K562 (cell line): ENCODE measurements at regions not wholly inside any gene's neighbourhood (a gene's known extent, or its start where the extent isn't known, plus 50 kb on each side); places are given as distances from the start of the nearest gene placed in this dataset.

ENCODE experiments used
- ATAC-seq: fragments of 200-7000 bp; cut with Tn5 transposase; 3 replicates; pipeline ENCODE4 v1.9.1; 2020; ENCODE audit warnings: moderate library complexity
- BruUV-seq: library from RNA; stranded (reverse); fragments of 400-500 nt; replicated peaks from 2 replicates; lab custom pipeline; 2021; lab: Mats Ljungman, UMichigan
- CTCF ChIA-PET: fragments of 300-600 bp; formaldehyde crosslinking; extraction: SDS; loops from one replicate; lab custom pipeline; 2021; ENCODE audit warnings: low intra/inter-chr PET ratio; lab: Yijun Ruan, JAX
- POLR2A ChIA-PET: fragments of 300-600, 350-650 bp; sonication (Branson Sonifier 250); formaldehyde crosslinking; extraction: SDS; loops from one replicate; lab custom pipeline; 2021; ENCODE audit warnings: antibody characterized with exemption, inconsistent platforms; lab: Yijun Ruan, JAX
- DNase-seq, 4 experiments: peaks; one replicate each; pipeline versions ENCODE4 v3.0.0 to v3.0.0-alpha.2; 2011 to 2018; ENCODE audit warnings: low spot score in 3 of 4, mixed read lengths in 3 of 4; ENCODE audit errors: extremely low read depth in 1 of 4
- FAIRE-seq: peaks from 2 replicates; lab custom pipeline; 2011; peaks lifted over from hg19 to GRCh38; lab: Jason Lieb, UNC
- H2AFZ ChIP-seq: 2 replicates; pipeline ENCODE4 v1.6.0; 2011; ENCODE audit warnings: low read depth, low read length, control low read depth, inconsistent platforms
- H3K27ac ChIP-seq: fragments of 200-600 bp; 3 replicates; pipeline ENCODE4 v1.8.0; 2011; ENCODE audit warnings: low read depth, mild to moderate bottlenecking, control low read depth, inconsistent platforms, low read length, moderate library complexity, mixed read lengths; ENCODE audit errors: extremely low read depth
- H3K27me3 ChIP-seq, 2 experiments: fragments of 300-600 bp in 1 of 2; 2 replicates in 1 of 2; 3 replicates in 1 of 2; pipeline versions ENCODE4 v1.6.0 to v1.8.0; 2011; ENCODE audit warnings: inconsistent platforms in 2 of 2, low read length in 2 of 2, mild to moderate bottlenecking in 1 of 2, mixed read lengths in 1 of 2, moderate library complexity in 1 of 2; ENCODE audit not compliant: control insufficient read depth in 2 of 2, insufficient read depth in 2 of 2
- H3K36me3 ChIP-seq: fragments of 300-600 bp; 3 replicates; pipeline ENCODE4 v1.8.0; 2011; ENCODE audit warnings: mild to moderate bottlenecking, low read length, inconsistent platforms; ENCODE audit not compliant: control insufficient read depth, insufficient read depth
- H3K4me1 ChIP-seq, 2 experiments: fragments of 200-600 bp in 1 of 2; replicated peaks in 1 of 2; 2 replicates in 1 of 2; 3 replicates in 1 of 2; pipeline versions ENCODE4 v1.5.1 to v1.8.0; 2011; ENCODE audit warnings: inconsistent platforms in 2 of 2, low read length in 2 of 2, mild to moderate bottlenecking in 1 of 2, mixed read lengths in 1 of 2, moderate library complexity in 1 of 2; ENCODE audit not compliant: control insufficient read depth in 2 of 2, insufficient read depth in 2 of 2
- H3K4me2 ChIP-seq: 2 replicates; pipeline ENCODE4 v1.6.1; 2011; ENCODE audit warnings: low read length, control low read depth, inconsistent platforms, mixed read lengths; ENCODE audit not compliant: insufficient read depth
- H3K4me3 ChIP-seq: fragments of 200-600 bp; sonication (generic), shearing (Covaris generic); 2 replicates; pipeline ENCODE4 v1.5.1; 2016; ENCODE audit warnings: control low read depth, inconsistent platforms
- H3K79me2 ChIP-seq: fragments of 200-600 bp; 3 replicates; pipeline ENCODE4 v1.8.0; 2011; ENCODE audit warnings: low read length, inconsistent platforms; ENCODE audit not compliant: control insufficient read depth, insufficient read depth
- H3K9ac ChIP-seq, 2 experiments: 2 replicates each; pipeline versions ENCODE4 v1.6.0 to v1.6.1; 2011; ENCODE audit warnings: low read depth in 2 of 2, low read length in 2 of 2, control low read depth in 1 of 2, inconsistent platforms in 1 of 2, mild to moderate bottlenecking in 1 of 2, mixed read lengths in 1 of 2; ENCODE audit not compliant: insufficient read depth in 1 of 2
- H3K9me1 ChIP-seq: one replicate; pipeline ENCODE4 v1.6.0; 2011; ENCODE audit warnings: inconsistent platforms, mild to moderate bottlenecking, low read length, moderate library complexity; ENCODE audit not compliant: control insufficient read depth, insufficient read depth
- H3K9me3 ChIP-seq: replicated peaks from 2 replicates; pipeline ENCODE4 v1.5.1; 2011; ENCODE audit warnings: low read depth, low read length, inconsistent platforms; ENCODE audit not compliant: control insufficient read depth, insufficient read depth
- H4K20me1 ChIP-seq: replicated peaks from 2 replicates; pipeline ENCODE4 v1.6.1; 2011; ENCODE audit warnings: low read length, inconsistent platforms, mixed read lengths; ENCODE audit not compliant: control insufficient read depth, insufficient read depth
- MCM5 ChIP-seq: fragments of 450-650 bp; IDR thresholded peaks from 2 replicates; pipeline ENCODE4 v1.6.1; 2016; ENCODE audit warnings: low read depth
- MEF2A ChIP-seq: IDR thresholded peaks from 2 replicates; pipeline ENCODE4 v1.6.1; 2011; ENCODE audit warnings: low read depth, mild to moderate bottlenecking, low read length, moderate library complexity; ENCODE audit not compliant: control insufficient read depth
- MTA1 ChIP-seq: fragments of 450-650 bp; IDR thresholded peaks from 2 replicates; pipeline ENCODE4 v1.6.1; 2017; ENCODE audit warnings: borderline replicate concordance
- SAFB2 ChIP-seq: fragments of 200-400 bp; formaldehyde crosslinking; IDR thresholded peaks from 2 replicates; pipeline ENCODE4 v1.6.1; 2018; ENCODE audit warnings: borderline replicate concordance, low read length, low read depth, moderate library complexity; ENCODE audit not compliant: severe bottlenecking
- TBP ChIP-seq: optimal IDR thresholded peaks from 2 replicates; pipeline ENCODE3; 2011; ENCODE audit warnings: low read depth, low read length, improper control_type of control experiment
- ZNF551 ChIP-seq: fragments of 250-450 bp; sonication (Bioruptor Pico); IDR thresholded peaks from 2 replicates; pipeline ENCODE4 v1.5.0; 2021; ENCODE audit warnings: mild to moderate bottlenecking, moderate library complexity
- WGBS: fragments of 100-300 bp; shearing (Covaris generic); methylation state at CpG from one replicate; pipeline ENCODE4 v1.1.6; 2016; ENCODE audit warnings: low coverage, mixed read lengths; ENCODE audit not compliant: insufficient coverage; ENCODE audit errors: missing lambda C conversion rate; 5-methylcytosine and 5-hydroxymethylcytosine counted together
- in situ Hi-C: fragments of 300-500 bp; cut with MboI; formaldehyde crosslinking; loops from 4 replicates; pipeline ENCODE4 v1.15.0; 2018; ENCODE audit warnings: inconsistent platforms, mixed read lengths
- intact Hi-C: fragments of 100-400 bp; cut with micrococcal nuclease; formaldehyde crosslinking; loops from 2 replicates; pipeline ENCODE4 v1.14.2; 2022
- TF ChIP-seq, protein P1 (sequence below): IDR thresholded peaks from 2 replicates; pipeline ENCODE4 v1.6.1; 2016; ENCODE audit warnings: missing genetic modification characterization, missing compliant biosample characterization
- TF ChIP-seq, protein P2 (sequence below): fragments of 450-650 bp; formaldehyde crosslinking; IDR thresholded peaks from 2 replicates; pipeline ENCODE4 v1.4.0; 2020; ENCODE audit warnings: mild to moderate bottlenecking
- TF ChIP-seq, protein P3 (sequence below): fragments of 450-650 bp; IDR thresholded peaks from one replicate; pipeline ENCODE4 v1.6.1; 2018; ENCODE audit warnings: mild to moderate bottlenecking, moderate library complexity; ENCODE audit not compliant: partially characterized antibody

DNA sequence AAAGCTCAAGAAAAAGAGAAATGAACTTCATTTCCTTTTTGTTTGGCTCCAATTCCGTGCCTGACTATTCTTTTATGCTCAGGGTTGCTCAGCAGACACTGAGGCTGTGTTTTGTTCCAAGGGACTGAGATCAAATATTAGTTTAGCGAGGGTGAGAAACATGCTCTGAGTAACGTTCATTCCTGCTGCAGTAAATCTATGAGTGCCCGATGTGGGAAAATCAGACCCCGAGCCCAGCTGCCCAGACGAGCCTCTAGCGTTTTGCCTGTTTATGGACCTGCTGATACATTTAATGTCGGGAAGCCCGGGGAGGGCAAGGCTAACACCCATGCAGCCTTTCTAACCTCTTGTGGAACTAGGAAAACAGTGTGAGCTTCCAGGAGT, 119.2 kb downstream of the VAPA start (continued):
- TF ChIP-seq, protein P1, sequence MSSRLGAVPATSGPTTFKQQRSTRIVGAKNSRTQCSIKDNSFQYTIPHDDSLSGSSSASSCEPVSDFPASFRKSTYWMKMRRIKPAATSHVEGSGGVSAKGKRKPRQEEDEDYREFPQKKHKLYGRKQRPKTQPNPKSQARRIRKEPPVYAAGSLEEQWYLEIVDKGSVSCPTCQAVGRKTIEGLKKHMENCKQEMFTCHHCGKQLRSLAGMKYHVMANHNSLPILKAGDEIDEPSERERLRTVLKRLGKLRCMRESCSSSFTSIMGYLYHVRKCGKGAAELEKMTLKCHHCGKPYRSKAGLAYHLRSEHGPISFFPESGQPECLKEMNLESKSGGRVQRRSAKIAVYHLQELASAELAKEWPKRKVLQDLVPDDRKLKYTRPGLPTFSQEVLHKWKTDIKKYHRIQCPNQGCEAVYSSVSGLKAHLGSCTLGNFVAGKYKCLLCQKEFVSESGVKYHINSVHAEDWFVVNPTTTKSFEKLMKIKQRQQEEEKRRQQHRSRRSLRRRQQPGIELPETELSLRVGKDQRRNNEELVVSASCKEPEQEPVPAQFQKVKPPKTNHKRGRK (tag) = no peak
- TF ChIP-seq MTA1 (no peak), TBP (no peak), ZNF551 (no peak)

DNA sequence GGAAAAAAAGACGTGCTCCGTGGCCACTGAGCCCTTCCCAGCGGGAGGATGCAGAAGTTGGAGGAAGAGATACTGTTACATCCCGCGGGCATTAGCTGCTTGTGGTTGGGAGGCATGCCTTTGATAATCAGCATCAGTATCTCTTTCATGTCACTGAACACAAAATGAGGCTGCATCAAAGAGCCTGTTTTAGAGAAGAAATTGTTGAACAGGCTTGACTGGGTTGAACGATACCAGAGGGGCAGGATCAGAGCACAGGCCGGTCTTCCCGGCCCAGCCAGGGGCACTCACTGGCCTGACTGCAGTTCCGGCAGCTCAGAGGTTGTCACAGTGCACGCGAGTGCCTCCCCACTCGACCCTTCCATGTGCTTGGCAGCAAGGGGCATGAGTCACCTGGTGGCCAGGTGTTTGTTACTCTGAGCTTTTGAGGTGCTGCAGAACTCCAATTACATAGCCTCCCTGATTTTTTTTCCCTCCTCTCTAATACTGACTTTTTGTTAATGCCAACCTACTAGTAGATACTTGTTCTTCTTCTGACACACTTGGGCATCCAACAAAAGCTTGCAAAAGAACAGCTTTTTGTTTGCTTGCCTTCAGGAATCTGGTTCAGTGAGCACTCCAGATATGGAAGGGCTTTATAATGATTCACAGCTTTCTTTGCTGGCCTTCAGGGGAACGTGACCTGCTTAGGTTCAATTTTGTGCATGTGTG, 121.6 kb downstream of the VAPA start:
- in situ Hi-C loops = no loop called here

More for the DNA sequence above, 121.6 kb downstream of the VAPA start:
- H3K27me3 ChIP-seq = peaks cover 44 to 45% of the 10 kb centered on the region in 2 experiments
- 2% methylated on average over 13 of the region's 13 CpGs for WGBS
- H3K4me3 ChIP-seq = no peak overlapping the region
- CTCF ChIA-PET = no interaction called here
- no peaks in the 10 kb centered on the region for H3K79me2 ChIP-seq
- FAIRE-seq (no peak), DNase-seq (no peak), ATAC-seq (no peak)
- H3K4me2 ChIP-seq = no peak overlapping the region
- H3K27ac ChIP-seq = no peak overlapping the region
- no peaks in the 10 kb centered on the region for H4K20me1 ChIP-seq
- intact Hi-C loops = no loop called here
- BruUV-seq = no TSS peak
- H3K9ac ChIP-seq = no peak overlapping the region
- H3K4me1 ChIP-seq = peaks cover 0 to 11% of the 10 kb centered on the region in 2 experiments; a peak in 1 of 5 replicates
- POLR2A ChIA-PET = interaction anchor here (0.6 to 2.0 kb wide), 4 partner anchors 9 to 446 kb away, joined by 3 to 7 read pairs (median 4); no protein-coding TSS in a partner anchor
- H3K36me3 ChIP-seq = no peaks in the 10 kb centered on the region
- H3K9me1 ChIP-seq = no peaks in the 10 kb centered on the region
- H3K9me3 ChIP-seq = no peaks in the 10 kb centered on the region
- H2AFZ ChIP-seq = no peak overlapping the region
- TF ChIP-seq, protein P2, sequence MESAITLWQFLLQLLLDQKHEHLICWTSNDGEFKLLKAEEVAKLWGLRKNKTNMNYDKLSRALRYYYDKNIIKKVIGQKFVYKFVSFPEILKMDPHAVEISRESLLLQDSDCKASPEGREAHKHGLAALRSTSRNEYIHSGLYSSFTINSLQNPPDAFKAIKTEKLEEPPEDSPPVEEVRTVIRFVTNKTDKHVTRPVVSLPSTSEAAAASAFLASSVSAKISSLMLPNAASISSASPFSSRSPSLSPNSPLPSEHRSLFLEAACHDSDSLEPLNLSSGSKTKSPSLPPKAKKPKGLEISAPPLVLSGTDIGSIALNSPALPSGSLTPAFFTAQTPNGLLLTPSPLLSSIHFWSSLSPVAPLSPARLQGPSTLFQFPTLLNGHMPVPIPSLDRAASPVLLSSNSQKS (CRISPR knock-in tag) = no peak
- TF ChIP-seq, protein P3, sequence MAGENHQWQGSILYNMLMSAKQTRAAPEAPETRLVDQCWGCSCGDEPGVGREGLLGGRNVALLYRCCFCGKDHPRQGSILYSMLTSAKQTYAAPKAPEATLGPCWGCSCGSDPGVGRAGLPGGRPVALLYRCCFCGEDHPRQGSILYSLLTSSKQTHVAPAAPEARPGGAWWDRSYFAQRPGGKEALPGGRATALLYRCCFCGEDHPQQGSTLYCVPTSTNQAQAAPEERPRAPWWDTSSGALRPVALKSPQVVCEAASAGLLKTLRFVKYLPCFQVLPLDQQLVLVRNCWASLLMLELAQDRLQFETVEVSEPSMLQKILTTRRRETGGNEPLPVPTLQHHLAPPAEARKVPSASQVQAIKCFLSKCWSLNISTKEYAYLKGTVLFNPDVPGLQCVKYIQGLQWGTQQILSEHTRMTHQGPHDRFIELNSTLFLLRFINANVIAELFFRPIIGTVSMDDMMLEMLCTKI = no peak
- TF ChIP-seq MCM5 = no peak
- no peak for TF ChIP-seq MEF2A
- no peak for TF ChIP-seq SAFB2
